OCI-LY1 (cell line): ENCODE measurements at regions not wholly inside any gene's neighbourhood (a gene's known extent, or its start where the extent isn't known, plus 50 kb on each side); places are given as distances from the start of the nearest gene placed in this dataset.

Source experiments
- EZH2 ChIP-seq: fragments of 200-600 bp; sonication (generic), shearing (Covaris generic); IDR thresholded peaks from 2 replicates; pipeline ENCODE4 v1.8.0; 2017; ENCODE audit warnings: borderline replicate concordance, mixed run types, mild to moderate bottlenecking, antibody characterized with exemption, low read length, moderate library complexity, mixed read lengths
- TF ChIP-seq, protein P1 (sequence below): fragments of 200-600 bp; sonication (generic), shearing (Covaris generic); IDR thresholded peaks from 2 replicates; pipeline ENCODE4 v1.5.1; 2017; ENCODE audit warnings: mild to moderate bottlenecking, antibody characterized with exemption, low read length, moderate library complexity, mixed read lengths

- TF ChIP-seq, protein P1, sequence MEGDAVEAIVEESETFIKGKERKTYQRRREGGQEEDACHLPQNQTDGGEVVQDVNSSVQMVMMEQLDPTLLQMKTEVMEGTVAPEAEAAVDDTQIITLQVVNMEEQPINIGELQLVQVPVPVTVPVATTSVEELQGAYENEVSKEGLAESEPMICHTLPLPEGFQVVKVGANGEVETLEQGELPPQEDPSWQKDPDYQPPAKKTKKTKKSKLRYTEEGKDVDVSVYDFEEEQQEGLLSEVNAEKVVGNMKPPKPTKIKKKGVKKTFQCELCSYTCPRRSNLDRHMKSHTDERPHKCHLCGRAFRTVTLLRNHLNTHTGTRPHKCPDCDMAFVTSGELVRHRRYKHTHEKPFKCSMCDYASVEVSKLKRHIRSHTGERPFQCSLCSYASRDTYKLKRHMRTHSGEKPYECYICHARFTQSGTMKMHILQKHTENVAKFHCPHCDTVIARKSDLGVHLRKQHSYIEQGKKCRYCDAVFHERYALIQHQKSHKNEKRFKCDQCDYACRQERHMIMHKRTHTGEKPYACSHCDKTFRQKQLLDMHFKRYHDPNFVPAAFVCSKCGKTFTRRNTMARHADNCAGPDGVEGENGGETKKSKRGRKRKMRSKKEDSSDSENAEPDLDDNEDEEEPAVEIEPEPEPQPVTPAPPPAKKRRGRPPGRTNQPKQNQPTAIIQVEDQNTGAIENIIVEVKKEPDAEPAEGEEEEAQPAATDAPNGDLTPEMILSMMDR, result no peak
- TF ChIP-seq EZH2, result no peak
These were observed 583.9 kb downstream of the KCTD8 start for GRCh38 chr4:43864616-43865146.
